ENCODE measurements at regions not wholly inside any gene's neighbourhood (a gene's known extent, or its start where the extent isn't known, plus 50 kb on each side); places are given as distances from the start of the nearest gene placed in this dataset.

GRCh38 chr21:25371841-25372425, 235.3 kb downstream of the MRPL39 start:
- DNase-seq = no peak

DNA sequence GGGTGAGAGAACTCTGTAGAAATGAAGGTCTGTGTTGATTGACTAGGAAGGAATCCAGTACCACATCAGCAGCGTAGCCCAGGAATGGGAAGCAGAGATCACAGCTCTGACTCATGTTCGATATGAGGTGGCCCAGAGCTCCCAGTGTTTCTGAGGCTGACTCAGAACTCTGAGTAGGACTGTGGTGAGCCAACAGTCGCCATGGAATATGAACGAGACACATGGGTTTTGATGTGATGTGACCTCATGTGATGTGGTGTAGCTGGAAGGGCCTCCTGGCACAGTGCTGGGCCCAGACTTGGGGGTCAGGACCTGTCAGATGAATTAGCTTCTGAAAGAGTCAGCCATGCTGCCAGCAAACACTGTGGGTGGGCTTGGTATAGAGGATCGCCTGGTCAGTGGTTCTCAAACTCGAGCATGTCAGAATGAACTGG, 237.0 kb downstream of the MRPL39 start:
- DNase-seq = no peak

DNA sequence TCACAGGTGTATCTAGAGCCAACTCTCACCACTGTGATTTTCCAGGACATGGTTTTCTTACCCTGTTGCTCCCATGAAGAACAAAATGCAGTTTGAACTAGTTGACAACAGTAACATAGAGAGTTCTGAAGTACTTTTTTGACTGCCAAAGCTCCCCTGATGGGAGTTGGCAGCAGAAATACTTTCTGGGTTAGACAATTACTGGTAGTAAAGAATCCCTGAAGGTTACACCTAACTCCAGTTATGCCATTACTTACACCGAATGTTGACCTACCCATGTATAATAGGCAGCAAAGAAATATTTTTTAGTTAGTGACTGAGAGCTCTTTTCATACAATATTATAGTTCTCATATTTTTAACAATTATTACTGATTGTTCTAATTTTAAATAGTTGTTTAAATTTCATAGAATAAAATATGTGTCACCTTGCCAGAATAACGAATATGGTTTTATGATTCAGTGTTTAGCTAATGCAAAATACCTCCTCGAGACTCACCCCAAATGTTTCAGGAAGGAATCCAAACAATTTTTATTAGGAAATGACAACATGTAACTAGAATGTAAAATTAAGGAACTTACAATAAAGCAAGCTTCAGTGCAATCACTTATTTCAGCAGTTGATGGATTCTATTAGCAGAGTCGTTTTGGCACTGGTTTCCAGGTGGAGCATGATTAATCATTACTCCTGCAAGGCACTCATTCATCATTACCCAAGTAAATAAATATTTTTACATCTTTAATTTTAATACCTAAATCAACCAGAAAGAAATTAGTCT, 237.6 kb downstream of the MRPL39 start:
- DNase-seq = no peak

DNA sequence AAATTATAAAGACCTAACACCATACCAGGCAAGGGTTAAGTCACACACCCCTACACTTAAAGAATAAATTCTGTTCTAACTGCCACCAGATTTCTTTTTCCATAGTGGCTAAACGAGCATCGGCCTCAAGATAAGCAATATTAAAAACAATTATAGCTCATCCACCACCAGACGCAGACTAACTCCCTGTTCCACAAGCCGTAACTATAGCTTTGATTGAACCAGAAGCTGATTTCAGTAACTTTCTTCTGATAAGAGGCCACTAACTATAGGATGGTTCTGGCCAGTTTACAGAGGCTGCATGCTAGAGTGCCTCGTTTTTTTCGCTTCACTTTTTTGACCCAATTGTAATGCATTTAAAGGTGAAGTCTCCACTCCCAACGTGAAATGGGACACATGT, 238.8 kb downstream of the MRPL39 start:
- DNase-seq = no peak

DNA sequence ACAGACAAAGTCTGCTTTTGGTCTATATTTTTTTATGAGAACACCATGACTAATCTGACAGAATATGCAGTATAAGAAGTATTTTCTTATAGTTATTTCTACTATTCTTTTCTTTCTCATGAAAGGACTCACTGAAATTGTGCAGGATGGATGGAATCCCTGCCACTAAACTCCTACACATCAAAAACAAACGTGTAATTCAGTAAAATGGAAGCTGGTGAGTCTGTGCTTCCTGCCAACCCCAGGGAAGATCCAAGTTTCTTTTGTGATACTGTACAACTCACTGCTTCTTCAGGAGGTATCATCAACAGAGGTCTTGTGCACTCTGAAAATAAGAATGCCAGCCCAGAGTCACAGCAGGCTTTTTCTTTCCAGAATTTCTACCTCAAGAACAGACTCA, 241.2 kb downstream of the MRPL39 start:
- no peak for DNase-seq

DNA sequence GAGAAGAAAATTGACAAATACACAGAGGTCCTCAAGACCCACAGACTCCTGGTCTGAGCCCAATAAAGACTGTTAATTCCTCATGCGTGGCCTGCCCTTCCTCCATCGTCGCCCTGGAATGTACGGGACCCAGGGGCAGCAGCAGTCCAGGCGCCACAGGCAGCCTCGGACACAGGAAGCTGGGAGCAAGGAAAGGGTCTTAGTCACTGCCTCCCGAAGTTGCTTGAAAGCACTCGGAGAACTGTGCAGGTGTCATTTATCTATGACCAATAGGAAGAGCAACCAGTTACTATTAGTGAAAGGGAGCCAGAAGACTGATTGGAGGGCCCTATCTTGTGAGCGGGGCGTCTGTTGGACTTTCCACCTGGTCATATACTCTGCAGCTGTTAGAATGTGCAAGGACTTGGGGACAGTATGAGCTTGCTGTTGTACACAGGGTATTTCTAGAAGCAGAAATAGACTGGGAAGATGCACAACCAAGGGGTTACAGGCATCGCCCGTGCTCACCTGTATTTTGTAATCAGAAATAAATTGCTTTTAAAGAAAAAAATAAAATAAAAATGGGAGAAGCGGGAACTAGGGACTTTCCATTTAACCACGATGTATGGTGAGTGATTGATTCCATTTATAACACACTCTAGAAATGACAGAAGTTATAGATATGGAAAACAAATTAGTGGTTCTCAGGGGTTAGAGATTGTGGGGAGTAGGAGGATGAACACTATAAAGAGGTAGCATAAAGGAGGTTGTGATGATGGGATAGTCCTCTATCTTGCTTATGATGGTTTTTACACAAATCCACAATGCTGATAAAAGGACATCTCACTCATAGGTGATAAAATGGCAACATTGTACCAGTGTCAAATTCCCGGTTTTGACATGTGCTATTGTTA, 244.7 kb downstream of the MRPL39 start:
- DNase-seq = no peak

DNA sequence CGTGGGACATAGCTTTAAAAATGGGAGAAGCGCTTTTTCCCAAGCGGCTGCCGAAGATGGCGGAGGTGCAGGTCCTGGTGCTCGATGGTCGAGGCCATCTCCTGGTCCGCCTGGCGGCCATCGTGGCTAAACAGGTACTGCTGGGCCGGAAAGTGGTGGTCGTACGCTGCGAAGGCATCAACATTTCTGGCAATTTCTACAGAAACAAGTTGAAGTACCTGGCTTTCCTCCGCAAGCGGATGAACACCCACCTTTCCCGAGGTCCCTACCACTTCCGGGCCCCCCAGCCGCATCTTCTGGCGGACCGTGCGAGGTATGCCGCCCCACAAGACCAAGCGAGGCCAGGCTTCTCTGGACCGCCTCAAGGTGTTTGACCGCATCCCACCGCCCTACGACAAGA, 245.5 kb downstream of the MRPL39 start:
- no peak for DNase-seq

DNA sequence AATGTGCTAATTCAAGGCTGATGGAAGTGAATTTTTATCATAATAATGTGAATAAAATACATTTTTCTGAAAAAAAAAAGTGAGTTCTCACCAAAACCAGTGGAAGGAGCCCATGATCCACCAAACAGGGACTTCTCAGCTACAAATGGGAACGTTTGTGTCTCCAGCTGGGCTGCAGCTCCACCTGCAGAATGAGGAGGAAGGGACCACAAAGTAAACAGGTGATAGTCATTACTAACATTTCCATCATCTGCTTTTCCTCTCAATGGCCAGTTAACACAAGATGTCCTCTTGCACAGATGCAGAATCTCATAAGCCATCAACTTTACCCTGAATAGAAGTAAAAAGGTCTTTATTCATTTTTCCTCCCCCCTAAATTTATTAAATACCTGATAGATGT, 246.2 kb downstream of the MRPL39 start:
- DNase-seq = no peak

DNA sequence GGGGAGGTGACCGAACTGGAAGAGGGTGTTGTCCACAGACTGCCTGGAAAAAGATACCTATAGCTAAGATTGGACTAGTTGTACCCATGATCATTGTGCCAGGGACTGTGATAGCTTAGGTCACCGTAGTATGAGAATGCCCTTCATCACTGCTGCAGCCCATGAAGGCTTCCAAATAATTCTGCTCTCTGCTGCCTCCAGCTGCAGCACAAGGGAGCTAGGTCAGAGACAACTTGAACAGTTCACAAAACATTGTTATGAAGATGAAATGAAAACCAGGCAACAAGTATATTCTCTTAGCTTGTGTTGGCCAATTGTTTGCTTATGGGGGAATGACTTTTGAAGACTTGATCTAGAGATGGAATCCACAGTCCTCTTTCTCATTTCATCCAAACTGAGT, 246.7 kb downstream of the MRPL39 start:
- no peak for DNase-seq

GRCh38 chr21:25359724-25360123, 247.6 kb downstream of the MRPL39 start:
- no peak for DNase-seq

- no peak for DNase-seq
Measured at GRCh38 chr21:25350056-25350455, 257.2 kb downstream of the MRPL39 start.

DNA sequence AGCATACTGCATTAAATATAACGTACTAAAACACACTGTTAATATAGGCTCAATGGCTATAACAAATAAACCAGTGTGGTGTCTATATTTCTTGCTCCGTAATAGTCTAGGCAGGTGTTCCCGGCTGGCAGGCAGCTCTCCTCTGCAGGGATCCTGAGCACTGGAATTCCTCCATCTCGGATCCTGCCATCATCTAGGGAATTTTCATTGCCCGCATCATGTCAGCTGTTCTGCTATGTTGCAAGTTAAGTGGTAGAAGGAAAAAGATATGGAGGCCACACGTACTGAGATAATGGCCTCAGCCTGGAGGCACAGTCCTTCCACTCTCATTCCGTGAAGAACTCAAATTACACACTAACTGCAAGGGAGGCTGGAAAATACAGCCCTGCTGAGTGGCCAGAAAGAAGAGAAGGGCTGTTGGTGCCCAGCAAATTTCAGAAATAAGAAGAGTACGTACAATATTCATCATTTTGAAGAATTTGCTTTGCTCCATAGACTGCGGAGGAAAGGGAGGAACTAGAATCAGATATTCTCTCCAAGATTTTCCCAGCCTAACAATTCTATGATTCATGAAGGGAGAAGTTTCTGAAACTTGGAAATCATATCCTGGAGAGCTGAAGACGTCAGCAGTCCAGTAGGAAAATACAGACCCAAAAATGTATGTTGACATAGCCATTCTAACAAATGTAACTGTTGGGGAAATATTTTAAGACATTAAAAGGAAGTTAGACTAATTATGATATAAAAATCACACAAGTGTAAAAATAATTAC, 263.3 kb downstream of the MRPL39 start:
- no peak for DNase-seq

DNA sequence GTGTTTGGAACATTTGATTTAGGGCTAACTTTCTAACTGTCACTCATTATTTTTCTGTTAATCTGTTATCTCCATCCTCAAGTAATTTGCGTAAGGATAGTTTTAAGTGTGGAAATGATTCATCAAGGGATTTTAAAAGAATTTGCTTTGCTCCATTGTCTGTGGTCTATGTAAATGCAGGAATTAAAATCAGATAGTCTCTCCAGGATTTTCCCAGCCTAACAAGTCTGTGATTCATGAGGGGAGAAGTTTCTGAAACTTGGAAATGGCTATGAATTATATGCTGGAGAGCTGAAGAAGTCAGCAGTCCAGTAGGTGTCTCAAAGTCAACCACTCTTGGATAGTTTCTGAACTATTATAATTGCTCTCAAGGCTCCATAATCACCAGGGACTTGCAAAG, 264.5 kb downstream of the MRPL39 start:
- no peak for DNase-seq

DNA sequence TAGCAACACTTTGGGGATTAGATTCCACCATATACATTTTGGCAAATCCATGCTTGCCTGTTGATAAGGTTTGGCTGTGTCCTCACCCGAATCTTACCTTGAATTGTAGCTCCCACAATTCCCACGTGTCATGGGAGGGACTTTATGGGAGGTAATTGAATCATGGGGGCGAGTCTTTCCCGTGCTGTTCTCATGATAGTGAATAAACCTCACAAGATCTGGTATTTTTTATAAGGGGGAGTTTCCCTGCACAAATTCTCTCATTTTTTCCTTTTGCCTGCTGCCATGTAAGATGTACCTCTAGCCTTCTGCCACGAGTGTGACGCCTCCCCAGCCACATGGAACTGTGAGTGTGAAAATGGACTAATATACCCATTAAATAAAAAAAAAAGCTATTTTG, 265.3 kb downstream of the MRPL39 start:
- no peak for DNase-seq

DNA sequence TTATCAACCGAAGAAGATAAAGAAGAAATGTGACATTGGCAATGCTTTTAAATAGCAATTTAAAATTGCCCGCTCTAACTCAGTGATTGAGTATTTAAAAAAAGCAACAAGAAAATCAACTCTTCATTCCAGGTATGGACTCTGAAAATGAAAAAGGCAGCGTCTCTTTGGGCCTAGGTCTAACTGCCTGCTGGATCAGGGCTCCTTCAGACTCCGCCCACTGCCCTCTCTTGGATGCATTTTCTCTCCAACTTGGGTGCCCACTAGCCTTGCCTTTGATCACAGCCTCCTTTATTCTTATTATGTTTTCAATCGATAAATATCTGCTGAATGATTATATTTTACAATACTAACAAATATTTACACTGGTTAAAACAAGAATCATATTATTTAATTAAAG, 268.9 kb downstream of the MRPL39 start:
- no peak for DNase-seq

- no peak for DNase-seq
Measured at GRCh38 chr21:25334046-25334730, 273.1 kb downstream of the MRPL39 start.

DNA sequence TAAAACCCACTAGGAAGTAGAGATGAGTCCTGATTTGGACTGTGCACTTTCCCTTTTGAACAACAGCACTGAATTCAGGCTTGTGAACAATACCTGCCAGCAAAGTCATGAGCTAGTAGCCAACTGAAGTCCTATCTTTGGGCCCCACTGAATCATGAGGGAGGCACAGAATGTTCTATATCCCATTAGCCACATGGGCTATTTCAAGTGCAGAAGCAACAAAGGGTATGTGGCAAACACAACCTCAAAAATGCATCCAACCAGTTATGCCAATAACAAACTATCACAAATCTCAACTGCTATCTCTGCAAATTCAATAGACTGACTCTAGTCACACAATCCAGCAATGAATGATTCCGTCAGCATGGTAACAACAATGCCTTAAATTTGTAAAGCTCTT, 276.0 kb downstream of the MRPL39 start:
- DNase-seq = no peak

GRCh38 chr21:25330266-25330665, 277.0 kb downstream of the MRPL39 start:
- DNase-seq = no peak

- DNase-seq = no peak
Measured at GRCh38 chr21:25329227-25329825, 278.0 kb downstream of the MRPL39 start.

DNA sequence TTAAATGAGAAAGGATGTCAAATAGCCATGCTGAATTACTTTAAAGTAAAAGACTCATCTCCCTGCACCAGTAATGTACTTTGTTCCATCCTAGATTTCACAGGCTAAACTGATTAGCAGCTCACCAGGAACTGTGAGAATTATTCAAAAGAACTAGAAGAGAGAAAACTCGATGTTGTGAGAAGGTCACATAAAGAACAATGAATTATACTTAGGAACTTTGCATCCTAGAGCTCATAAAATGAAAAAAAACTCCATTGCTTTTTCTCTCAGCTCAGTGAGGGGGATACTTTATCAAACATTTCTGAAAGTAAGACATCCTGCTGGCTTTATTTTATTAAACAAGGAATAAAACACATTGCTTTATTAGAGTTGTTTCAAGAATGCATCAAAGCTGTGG, 278.5 kb downstream of the MRPL39 start:
- DNase-seq = no peak

DNA sequence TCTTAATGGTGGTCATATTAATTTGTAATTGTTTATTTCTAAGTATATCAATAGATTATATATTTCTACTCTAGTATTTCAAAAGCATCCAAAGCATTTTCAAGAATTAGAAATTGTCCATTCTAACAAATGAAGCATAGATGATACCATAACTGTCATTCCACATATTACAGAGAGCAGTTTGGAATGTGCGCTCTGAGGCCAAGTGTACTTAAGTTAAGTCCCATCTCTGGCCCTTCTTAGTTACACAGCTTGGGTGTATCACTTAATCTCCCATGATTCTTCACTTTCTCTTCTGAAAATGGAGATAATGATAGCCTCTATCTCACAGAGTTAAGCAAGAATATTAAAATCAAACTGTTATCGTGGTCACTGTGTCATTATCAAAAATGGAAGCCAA, 281.1 kb downstream of the MRPL39 start:
- DNase-seq = no peak

- no peak for DNase-seq
Measured at GRCh38 chr21:25324666-25325065, 282.6 kb downstream of the MRPL39 start.

Measured in CD4-positive, alpha-beta T cell treated with Interleukin-12 subunit alpha and Interleukin-12 subunit beta, for 1 hour (primary cell).